Heart left ventricle (tissue), 16 donors: ENCODE measurements at regions not wholly inside any gene's neighbourhood (a gene's known extent, or its start where the extent isn't known, plus 50 kb on each side); places are given as distances from the start of the nearest gene placed in this dataset.
"Not testable (repeated sequence)": the region's sequence is repeated elsewhere in the genome, so short reads cannot be mapped to it uniquely, and the experiment has no call there.

ENCODE experiments used
- ATAC-seq, 4 donors: fragments of 200-7000 bp; cut with Tn5 transposase; one replicate each; pipeline ENCODE4 v1.9.1; 2020 to 2022; ENCODE audit warnings: moderate library complexity in 4 of 4, mild to moderate bottlenecking in 3 of 4, moderate number of reproducible peaks in 1 of 4
- DNase-seq, 5 donors: peaks; one replicate each; pipeline ENCODE4 v3.0.0-alpha.2; 2020
- H3K27ac ChIP-seq, 12 donors: fragments of 200-600 bp; sonication (generic) in 4 of 12; one replicate each; pipeline versions ENCODE4 v1.5.0 to v1.8.0; 2016 to 2022; ENCODE audit warnings: mild to moderate bottlenecking in 2 of 12
- H3K27me3 ChIP-seq, 9 donors: fragments of 200-600 bp; sonication (generic) in 2 of 9; one replicate each; pipeline versions ENCODE4 v1.5.1 to v1.8.0; 2016 to 2022; ENCODE audit warnings: mild to moderate bottlenecking in 3 of 9
- H3K36me3 ChIP-seq, 9 donors: fragments of 200-600 bp; sonication (generic) in 2 of 9; one replicate each; pipeline versions ENCODE4 v1.5.0 to v1.8.0; 2018 to 2022; ENCODE audit warnings: mild to moderate bottlenecking in 2 of 9
- H3K4me1 ChIP-seq, 12 donors: fragments of 200-600 bp; sonication (generic) in 4 of 12; one replicate each; pipeline versions ENCODE4 v1.5.0 to v1.8.0; 2016 to 2022; ENCODE audit warnings: mild to moderate bottlenecking in 3 of 12
- H3K4me3 ChIP-seq, 12 donors: fragments of 200-600 bp; sonication (generic) in 4 of 12; one replicate each; pipeline versions ENCODE4 v1.5.0 to v1.8.0; 2017 to 2022; ENCODE audit warnings: mild to moderate bottlenecking in 9 of 12, moderate library complexity in 4 of 12
- H3K9me3 ChIP-seq, 12 donors: fragments of 200-600 bp; sonication (generic) in 4 of 12; one replicate each; pipeline versions ENCODE4 v1.5.0 to v1.8.0; 2016 to 2022; ENCODE audit warnings: mild to moderate bottlenecking in 1 of 12
- POLR2A ChIP-seq, 2 donors: fragments of 450-650 bp; IDR thresholded peaks; one replicate each; pipeline ENCODE4 v1.6.1; 2017; ENCODE audit warnings: antibody characterized with exemption in 2 of 2, mild to moderate bottlenecking in 2 of 2, moderate library complexity in 2 of 2
- WGBS, 4 donors: extraction: QIAGEN DNeasy Blood & Tissue Kit in 2 of 4; methylation state at CpG; one replicate each; pipeline versions ENCODE4 v1.1.5 to v1.1.7; 2013 to 2018; 5-methylcytosine and 5-hydroxymethylcytosine counted together
- intact Hi-C, 10 donors: fragments of 100-400 bp; cut with DNase I; formaldehyde crosslinking; loops; one replicate each; pipeline versions ENCODE4 v1.11.1 to v1.14.2; 2022
- TF ChIP-seq, protein P1 (sequence below), 12 donors: fragments of 200-600 bp; sonication (generic) in 4 of 12; IDR thresholded peaks; one replicate each; pipeline versions ENCODE4 v1.5.0 to v1.8.0; 2018 to 2022; ENCODE audit warnings: antibody characterized with exemption in 12 of 12, mild to moderate bottlenecking in 5 of 12
- donor health status: ischemic (EF 13 %, LVEDD 7.1; RV severe dilation, severe dysfunction).
- donor health status: healthy with polysubstance abuse.
- donor health status: DM: no; HTN: yes; CAD: no.
- donor health status: DM: no; HTN: no; CAD: no.
- donor health status: ischemic (EF 25% LVEDD 6.9; RV normal size, moderate dysfunction).
- donor health status: ischemic (EF 25% LVEDD 5.7; RV mildly dilated, moderate dysfunction).
- donor health status: healthy.
- donor health status: DM: yes; HTN: yes; CAD: no.
- donor health status: ischemic (EF 35%, LVEDD 5.7; RV mildly dilated, moderate dysfunction).
- donor health status: nonischemic (EF 11% LVEDD 7.7; RV severe dilation, severe dysfunction).
- donor health status: DM: yes; HTN: yes; CAD: no.
- donor health status: PGD.
- donor health status: ischemic (EF 29% LVEDD 5.4; RV normal size, mild dysfunction).
- donor health status: nonischemic (EF 23%, LVEDD 6.1; RV moderate dilation, normal function).

GRCh38 chr13:81246556-81246955, 905.6 kb upstream of the SPRY2 start:
- no peak for TF ChIP-seq POLR2A (IDR thresholded peaks at IDR 0.05)
- TF ChIP-seq, protein P1, sequence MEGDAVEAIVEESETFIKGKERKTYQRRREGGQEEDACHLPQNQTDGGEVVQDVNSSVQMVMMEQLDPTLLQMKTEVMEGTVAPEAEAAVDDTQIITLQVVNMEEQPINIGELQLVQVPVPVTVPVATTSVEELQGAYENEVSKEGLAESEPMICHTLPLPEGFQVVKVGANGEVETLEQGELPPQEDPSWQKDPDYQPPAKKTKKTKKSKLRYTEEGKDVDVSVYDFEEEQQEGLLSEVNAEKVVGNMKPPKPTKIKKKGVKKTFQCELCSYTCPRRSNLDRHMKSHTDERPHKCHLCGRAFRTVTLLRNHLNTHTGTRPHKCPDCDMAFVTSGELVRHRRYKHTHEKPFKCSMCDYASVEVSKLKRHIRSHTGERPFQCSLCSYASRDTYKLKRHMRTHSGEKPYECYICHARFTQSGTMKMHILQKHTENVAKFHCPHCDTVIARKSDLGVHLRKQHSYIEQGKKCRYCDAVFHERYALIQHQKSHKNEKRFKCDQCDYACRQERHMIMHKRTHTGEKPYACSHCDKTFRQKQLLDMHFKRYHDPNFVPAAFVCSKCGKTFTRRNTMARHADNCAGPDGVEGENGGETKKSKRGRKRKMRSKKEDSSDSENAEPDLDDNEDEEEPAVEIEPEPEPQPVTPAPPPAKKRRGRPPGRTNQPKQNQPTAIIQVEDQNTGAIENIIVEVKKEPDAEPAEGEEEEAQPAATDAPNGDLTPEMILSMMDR (IDR thresholded peaks at IDR 0.05) = no peak
- Histone ChIP-seq H3K27ac (no peak overlapping the region), H3K36me3 (no peaks in the 10 kb centered on the region), H3K4me3 (no peak overlapping the region), H3K4me1 (no peaks in the 10 kb centered on the region), H3K9me3 (no peaks in the 10 kb centered on the region), H3K27me3 (no peaks in the 10 kb centered on the region)
- intact Hi-C loops = no loop called here
- ATAC-seq (no peak), DNase-seq (no peak)
- WGBS, 4 donors = 80 to 87% (median 82%) methylated on average over 6 of the region's 6 CpGs

GRCh38 chr13:81244011-81244410, 903.1 kb upstream of the SPRY2 start:
- no peaks in the 10 kb centered on the region for H3K9me3 ChIP-seq
- H3K27me3 ChIP-seq = no peaks in the 10 kb centered on the region
- no peaks in the 10 kb centered on the region for H3K4me1 ChIP-seq
- TF ChIP-seq, protein P1 (IDR thresholded peaks at IDR 0.05) = no peak
- TF ChIP-seq POLR2A (IDR thresholded peaks at IDR 0.05) = no peak
- WGBS, 4 donors = 38 to 65% (median 43%) methylated on average over 1 of the region's 1 CpG
- intact Hi-C loops = no loop called here
- no peaks in the 10 kb centered on the region for H3K36me3 ChIP-seq
- no peak overlapping the region for H3K27ac ChIP-seq
- H3K4me3 ChIP-seq = no peak overlapping the region
- DNase-seq (no peak), ATAC-seq (no peak)

- Histone ChIP-seq H3K27ac (no peak overlapping the region), H3K27me3 (no peaks in the 10 kb centered on the region), H3K4me3 (no peak overlapping the region), H3K4me1 (no peaks in the 10 kb centered on the region), H3K36me3 (no peaks in the 10 kb centered on the region), H3K9me3 (peaks cover 0 to 6% (median 0%) of the 10 kb centered on the region in 12 donors)
- TF ChIP-seq, protein P1 (IDR thresholded peaks at IDR 0.05) = no peak
- TF ChIP-seq POLR2A (IDR thresholded peaks at IDR 0.05) = no peak
- ATAC-seq = no peak
- WGBS, 4 donors = 74 to 79% (median 76%) methylated on average over 2 of the region's 2 CpGs
- intact Hi-C loops = no loop called here
- no peak for DNase-seq
These were observed 889.5 kb upstream of the SPRY2 start for GRCh38 chr13:81230386-81230785.

- ATAC-seq, DNase-seq, H3K27ac ChIP-seq, H3K4me1 ChIP-seq, H3K9me3 ChIP-seq, H3K36me3 ChIP-seq, H3K27me3 ChIP-seq, H3K4me3 ChIP-seq, intact Hi-C loops: not testable (repeated sequence)
- 69 to 78% (median 73%) methylated on average over 4 of the region's 4 CpGs for WGBS, 4 donors
These were observed 885.9 kb upstream of the SPRY2 start for GRCh38 chr13:81226830-81227229.

GRCh38 chr13:81224209-81224833, 883.4 kb upstream of the SPRY2 start:
- 80 to 85% (median 82%) methylated on average over 7 of the region's 7 CpGs for WGBS, 4 donors
- ATAC-seq (no peak), DNase-seq (no peak)
- Histone ChIP-seq H3K27me3 (no peaks in the 10 kb centered on the region), H3K9me3 (peaks cover 0 to 6% (median 0%) of the 10 kb centered on the region in 12 donors), H3K4me3 (no peak overlapping the region), H3K4me1 (no peaks in the 10 kb centered on the region), H3K27ac (no peak overlapping the region), H3K36me3 (no peaks in the 10 kb centered on the region)
- intact Hi-C loops = no loop called here
- TF ChIP-seq, protein P1 (IDR thresholded peaks at IDR 0.05) = no peak
- TF ChIP-seq POLR2A (IDR thresholded peaks at IDR 0.05) = no peak
